Smooth muscle cell (in vitro differentiated cells): ENCODE measurements at regions not wholly inside any gene's neighbourhood (a gene's known extent, or its start where the extent isn't known, plus 50 kb on each side); places are given as distances from the start of the nearest gene placed in this dataset.
A peak's percentile ranks its signal among the peaks of the same experiment; 100 is the strongest.

Experiments
- DNase-seq: peaks from one replicate; lab custom pipeline; 2025; ENCODE audit not compliant: unreplicated experiment; lab: John Stamatoyannopoulos, UW
- H2AFZ ChIP-seq: fragments of 200-600 bp; sonication (generic); 2 replicates; pipeline ENCODE4 v1.6.0; 2016; ENCODE audit warnings: antibody characterized with exemption, low read depth, mild to moderate bottlenecking
- H3F3A ChIP-seq: fragments of 200-600 bp; sonication (generic); 2 replicates; pipeline ENCODE4 v1.6.0; 2017; ENCODE audit warnings: antibody characterized with exemption, low read depth
- H3K27ac ChIP-seq: fragments of 200-600 bp; sonication (generic); 2 replicates; pipeline ENCODE4 v1.5.1; 2016; ENCODE audit warnings: low read depth, mild to moderate bottlenecking
- H3K27me3 ChIP-seq: fragments of 200-600 bp; sonication (generic); 2 replicates; pipeline ENCODE4 v1.6.1; 2016; ENCODE audit warnings: low read depth, mild to moderate bottlenecking
- H3K36me3 ChIP-seq: fragments of 200-600 bp; sonication (generic); 2 replicates; pipeline ENCODE4 v1.5.1; 2016; ENCODE audit warnings: low read depth
- H3K4me1 ChIP-seq: fragments of 200-600 bp; sonication (generic); 2 replicates; pipeline ENCODE4 v1.5.1; 2016; ENCODE audit warnings: low read depth
- H3K4me2 ChIP-seq: fragments of 200-600 bp; sonication (generic); 2 replicates; pipeline ENCODE4 v1.6.0; 2016; ENCODE audit warnings: mild to moderate bottlenecking
- H3K4me3 ChIP-seq: fragments of 200-600 bp; sonication (generic); 2 replicates; pipeline ENCODE4 v1.5.1; 2016; ENCODE audit warnings: mild to moderate bottlenecking
- H3K79me2 ChIP-seq: fragments of 200-600 bp; sonication (generic); 2 replicates; pipeline ENCODE4 v1.6.0; 2016; ENCODE audit warnings: low read depth, mild to moderate bottlenecking
- H3K9ac ChIP-seq: fragments of 200-600 bp; sonication (generic); 2 replicates; pipeline ENCODE4 v1.6.0; 2016; ENCODE audit warnings: low read depth
- H3K9me3 ChIP-seq: fragments of 200-600 bp; sonication (generic); replicated peaks from 2 replicates; pipeline ENCODE4 v1.5.1; 2016; ENCODE audit warnings: low read depth
- H4K20me1 ChIP-seq: fragments of 200-600 bp; sonication (generic); 2 replicates; pipeline ENCODE4 v1.6.0; 2016; ENCODE audit warnings: low read depth
- WGBS: methylation state at CpG from one replicate; pipeline ENCODE4 v1.1.7; 2016; ENCODE audit warnings: low lambda C conversion rate; 5-methylcytosine and 5-hydroxymethylcytosine counted together
- TF ChIP-seq, protein P1 (sequence below): fragments of 200-600 bp; sonication (generic); IDR thresholded peaks from 2 replicates; pipeline ENCODE4 v1.5.1; 2017; ENCODE audit warnings: borderline replicate concordance, mild to moderate bottlenecking, antibody characterized with exemption; ENCODE audit not compliant: insufficient read depth, poor library complexity, severe bottlenecking

- H3K9me3 ChIP-seq, result no peaks in the 10 kb centered on the region
- H3K4me1 ChIP-seq, result peaks cover 7% of the 10 kb centered on the region
- H3F3A ChIP-seq, result peaks cover 5% of the 10 kb centered on the region
- no peaks in the 10 kb centered on the region for H4K20me1 ChIP-seq
- H2AFZ ChIP-seq, result no peak overlapping the region
- H3K79me2 ChIP-seq, result no peaks in the 10 kb centered on the region
- no peak overlapping the region for H3K4me2 ChIP-seq
- H3K9ac ChIP-seq, result no peak overlapping the region
- TF ChIP-seq, protein P1, sequence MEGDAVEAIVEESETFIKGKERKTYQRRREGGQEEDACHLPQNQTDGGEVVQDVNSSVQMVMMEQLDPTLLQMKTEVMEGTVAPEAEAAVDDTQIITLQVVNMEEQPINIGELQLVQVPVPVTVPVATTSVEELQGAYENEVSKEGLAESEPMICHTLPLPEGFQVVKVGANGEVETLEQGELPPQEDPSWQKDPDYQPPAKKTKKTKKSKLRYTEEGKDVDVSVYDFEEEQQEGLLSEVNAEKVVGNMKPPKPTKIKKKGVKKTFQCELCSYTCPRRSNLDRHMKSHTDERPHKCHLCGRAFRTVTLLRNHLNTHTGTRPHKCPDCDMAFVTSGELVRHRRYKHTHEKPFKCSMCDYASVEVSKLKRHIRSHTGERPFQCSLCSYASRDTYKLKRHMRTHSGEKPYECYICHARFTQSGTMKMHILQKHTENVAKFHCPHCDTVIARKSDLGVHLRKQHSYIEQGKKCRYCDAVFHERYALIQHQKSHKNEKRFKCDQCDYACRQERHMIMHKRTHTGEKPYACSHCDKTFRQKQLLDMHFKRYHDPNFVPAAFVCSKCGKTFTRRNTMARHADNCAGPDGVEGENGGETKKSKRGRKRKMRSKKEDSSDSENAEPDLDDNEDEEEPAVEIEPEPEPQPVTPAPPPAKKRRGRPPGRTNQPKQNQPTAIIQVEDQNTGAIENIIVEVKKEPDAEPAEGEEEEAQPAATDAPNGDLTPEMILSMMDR, result no peak
- DNase-seq, result no peak
- no peak overlapping the region for H3K27ac ChIP-seq
- H3K4me3 ChIP-seq, result no peak overlapping the region
- H3K27me3 ChIP-seq, result no peaks in the 10 kb centered on the region
- no peaks in the 10 kb centered on the region for H3K36me3 ChIP-seq
- 81% methylated on average over 2 of the region's 2 CpGs for WGBS
Observed at GRCh38 chr12:43294916-43295315, 257.1 kb downstream of the ADAMTS20 start.

- H3K79me2 ChIP-seq, result no peaks in the 10 kb centered on the region
- whole genome bisulfite sequencing, result 88% methylated on average over 4 of the region's 4 CpGs
- DNase-seq, result no peak
- no peak overlapping the region for H3K27ac ChIP-seq
- no peaks in the 10 kb centered on the region for H3K27me3 ChIP-seq
- H4K20me1 ChIP-seq, result no peaks in the 10 kb centered on the region
- no peak overlapping the region for H3K4me2 ChIP-seq
- no peaks in the 10 kb centered on the region for H3K9me3 ChIP-seq
- H2AFZ ChIP-seq, result no peak overlapping the region
- H3K4me1 ChIP-seq, result peaks cover 11% of the 10 kb centered on the region
- H3K4me3 ChIP-seq, result no peak overlapping the region
- TF ChIP-seq, protein P1, result no peak
- no peak overlapping the region for H3K9ac ChIP-seq
- H3K36me3 ChIP-seq, result no peaks in the 10 kb centered on the region
- peaks cover 5% of the 10 kb centered on the region for H3F3A ChIP-seq
Observed at GRCh38 chr12:43294147-43294546, 257.9 kb downstream of the ADAMTS20 start.

- WGBS, result 76% methylated on average over 3 of the region's 3 CpGs
- H3K4me1 ChIP-seq, result peaks cover 19% of the 10 kb centered on the region
- peak overlapping the region; percentile 60 for H3K27ac ChIP-seq
- H3F3A ChIP-seq, result peaks cover 10% of the 10 kb centered on the region
- H3K9me3 ChIP-seq, result no peaks in the 10 kb centered on the region
- no peaks in the 10 kb centered on the region for H3K36me3 ChIP-seq
- TF ChIP-seq, protein P1, result no peak
- H3K4me2 ChIP-seq, result peak overlapping the region; percentile 9
- DNase-seq, result no peak
- no peaks in the 10 kb centered on the region for H3K27me3 ChIP-seq
- no peak overlapping the region for H3K9ac ChIP-seq
- no peak overlapping the region for H2AFZ ChIP-seq
- H3K79me2 ChIP-seq, result no peaks in the 10 kb centered on the region
- no peaks in the 10 kb centered on the region for H4K20me1 ChIP-seq
- no peak overlapping the region for H3K4me3 ChIP-seq
Observed at GRCh38 chr12:43293396-43293795, 258.6 kb downstream of the ADAMTS20 start.

- Histone ChIP-seq H3K27ac (peak overlapping the region; percentile 60), H4K20me1 (no peaks in the 10 kb centered on the region), H3K79me2 (no peaks in the 10 kb centered on the region), H3K36me3 (no peaks in the 10 kb centered on the region), H3F3A (peaks cover 12% of the 10 kb centered on the region), H3K4me1 (peaks cover 21% of the 10 kb centered on the region), H2AFZ (peak overlapping the region; percentile 21), H3K9me3 (no peaks in the 10 kb centered on the region), H3K9ac (no peak overlapping the region), H3K4me2 (peak overlapping the region; percentile 8), H3K4me3 (no peak overlapping the region), H3K27me3 (no peaks in the 10 kb centered on the region)
- TF ChIP-seq, protein P1, result no peak
- WGBS, result 71% methylated on average over 2 of the region's 2 CpGs
- no peak for DNase-seq
Observed at GRCh38 chr12:43292699-43293098, 259.3 kb downstream of the ADAMTS20 start.
